Nephron (organoid): ENCODE measurements at regions not wholly inside any gene's neighbourhood (a gene's known extent, or its start where the extent isn't known, plus 50 kb on each side); places are given as distances from the start of the nearest gene placed in this dataset.

Source experiments
- H3K27ac Mint-ChIP-seq, 3 experiments: 2 replicates each; pipeline ENCODE4 v1.8.0; 2020; ENCODE audit warnings: mixed read lengths in 3 of 3, mild to moderate bottlenecking in 2 of 3, moderate library complexity in 1 of 3
- H3K27me3 Mint-ChIP-seq: 2 replicates; pipeline ENCODE4 v1.8.0; 2021; ENCODE audit warnings: low read depth, mild to moderate bottlenecking, moderate library complexity, mixed read lengths
- H3K36me3 Mint-ChIP-seq: 2 replicates; pipeline ENCODE4 v1.8.0; 2020; ENCODE audit warnings: low read depth, mixed read lengths
- H3K4me1 Mint-ChIP-seq: 2 replicates; pipeline ENCODE4 v1.8.0; 2020; ENCODE audit warnings: mixed read lengths
- H3K4me3 Mint-ChIP-seq, 3 experiments: 2 replicates each; pipeline ENCODE4 v1.8.0; 2020; ENCODE audit warnings: mild to moderate bottlenecking in 3 of 3, mixed read lengths in 3 of 3, moderate library complexity in 2 of 3
- H3K9me3 Mint-ChIP-seq: 2 replicates; pipeline ENCODE4 v1.8.0; 2020; ENCODE audit warnings: mixed read lengths
- TF ChIP-seq, protein P1 (sequence below), 3 experiments: fragments of 200-600 bp; sonication (generic); IDR thresholded peaks; one replicate each; pipeline ENCODE4 v1.5.0; 2021; ENCODE audit warnings: antibody characterized with exemption in 3 of 3; ENCODE audit not compliant: unreplicated experiment in 3 of 3

GRCh38 chr6:42507901-42508300 lies 55.9 kb upstream of the UBR2 start:
- Mint-ChIP-seq H3K4me3 (no peak overlapping the region), H3K4me1 (peaks cover 25% of the 10 kb centered on the region), H3K27ac (peak overlapping the region; percentile 63 to 88 (median 65))

DNA sequence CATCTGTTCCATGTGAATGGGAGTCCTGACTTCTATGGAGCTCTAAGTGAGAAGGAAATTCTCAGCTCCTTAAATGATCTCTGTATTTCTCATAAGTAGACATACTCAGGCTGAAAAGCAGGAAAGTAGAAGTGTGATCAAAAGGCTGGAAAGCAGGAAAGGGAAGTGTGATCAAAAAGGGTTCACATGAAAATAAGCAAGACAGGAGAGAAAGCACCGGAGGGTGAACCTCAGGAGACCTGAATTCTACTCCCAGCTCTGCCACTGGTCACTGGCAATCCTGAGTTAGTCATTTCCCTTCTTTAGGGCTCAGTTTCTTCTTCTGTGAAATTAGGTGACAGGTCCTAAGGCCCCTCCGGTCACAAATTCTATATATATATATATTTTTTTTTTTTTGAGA lies 55.5 kb upstream of the TRERF1 start:
- no peaks in the 10 kb centered on the region for H3K27me3 Mint-ChIP-seq
- H3K36me3 Mint-ChIP-seq: no peaks in the 10 kb centered on the region
- TF ChIP-seq, protein P1, sequence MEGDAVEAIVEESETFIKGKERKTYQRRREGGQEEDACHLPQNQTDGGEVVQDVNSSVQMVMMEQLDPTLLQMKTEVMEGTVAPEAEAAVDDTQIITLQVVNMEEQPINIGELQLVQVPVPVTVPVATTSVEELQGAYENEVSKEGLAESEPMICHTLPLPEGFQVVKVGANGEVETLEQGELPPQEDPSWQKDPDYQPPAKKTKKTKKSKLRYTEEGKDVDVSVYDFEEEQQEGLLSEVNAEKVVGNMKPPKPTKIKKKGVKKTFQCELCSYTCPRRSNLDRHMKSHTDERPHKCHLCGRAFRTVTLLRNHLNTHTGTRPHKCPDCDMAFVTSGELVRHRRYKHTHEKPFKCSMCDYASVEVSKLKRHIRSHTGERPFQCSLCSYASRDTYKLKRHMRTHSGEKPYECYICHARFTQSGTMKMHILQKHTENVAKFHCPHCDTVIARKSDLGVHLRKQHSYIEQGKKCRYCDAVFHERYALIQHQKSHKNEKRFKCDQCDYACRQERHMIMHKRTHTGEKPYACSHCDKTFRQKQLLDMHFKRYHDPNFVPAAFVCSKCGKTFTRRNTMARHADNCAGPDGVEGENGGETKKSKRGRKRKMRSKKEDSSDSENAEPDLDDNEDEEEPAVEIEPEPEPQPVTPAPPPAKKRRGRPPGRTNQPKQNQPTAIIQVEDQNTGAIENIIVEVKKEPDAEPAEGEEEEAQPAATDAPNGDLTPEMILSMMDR (IDR thresholded peaks at IDR 0.05; ENCODE audit: unreplicated experiment in 3 of 3): no peak
- peaks cover 4% of the 10 kb centered on the region for H3K9me3 Mint-ChIP-seq
- peak overlapping the region in 2 of 3 experiments; percentile 50 to 72 for H3K27ac Mint-ChIP-seq
- H3K4me3 Mint-ChIP-seq: no peak overlapping the region
- peaks cover 18% of the 10 kb centered on the region for H3K4me1 Mint-ChIP-seq

More at GRCh38 chr6:42507901-42508300, 55.9 kb upstream of the UBR2 start:
- H3K9me3 Mint-ChIP-seq: peaks cover 2% of the 10 kb centered on the region
- H3K36me3 Mint-ChIP-seq: no peaks in the 10 kb centered on the region
- TF ChIP-seq, protein P1 (IDR thresholded peaks at IDR 0.05; ENCODE audit: unreplicated experiment in 3 of 3): no peak
- H3K27me3 Mint-ChIP-seq: no peaks in the 10 kb centered on the region

GRCh38 chr6:42506070-42506469 lies 54.3 kb upstream of the TRERF1 start:
- H3K4me3 Mint-ChIP-seq: no peak overlapping the region
- TF ChIP-seq, protein P1 (IDR thresholded peaks at IDR 0.05; ENCODE audit: unreplicated experiment in 3 of 3): no peak
- H3K4me1 Mint-ChIP-seq: peaks cover 15% of the 10 kb centered on the region
- no peaks in the 10 kb centered on the region for H3K27me3 Mint-ChIP-seq
- H3K27ac Mint-ChIP-seq: no peak overlapping the region
- peaks cover 9% of the 10 kb centered on the region for H3K9me3 Mint-ChIP-seq
- H3K36me3 Mint-ChIP-seq: no peaks in the 10 kb centered on the region

DNA sequence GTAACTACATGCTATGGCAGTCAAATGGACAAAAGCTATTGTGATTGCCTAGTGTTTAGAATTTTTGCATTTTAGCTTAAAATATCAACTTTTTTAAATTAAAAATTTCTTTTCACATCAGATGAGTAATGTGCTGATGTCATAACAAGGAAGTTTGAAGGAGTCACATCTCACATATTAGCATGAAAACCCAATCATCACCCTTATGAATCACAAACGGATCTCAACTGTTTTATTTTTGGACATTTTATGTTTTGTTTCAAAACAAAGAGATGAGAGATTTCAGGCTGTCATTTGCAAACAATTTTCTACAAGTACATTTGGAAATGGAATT lies 53.6 kb upstream of the TRERF1 start:
- peaks cover 11% of the 10 kb centered on the region for H3K4me1 Mint-ChIP-seq
- no peaks in the 10 kb centered on the region for H3K36me3 Mint-ChIP-seq
- TF ChIP-seq, protein P1 (IDR thresholded peaks at IDR 0.05; ENCODE audit: unreplicated experiment in 3 of 3): no peak

GRCh38 chr6:42503894-42504293 lies 52.2 kb upstream of the TRERF1 start:
- TF ChIP-seq, protein P1 (IDR thresholded peaks at IDR 0.05; ENCODE audit: unreplicated experiment in 3 of 3): no peak
- peaks cover 12% of the 10 kb centered on the region for H3K9me3 Mint-ChIP-seq
- H3K27ac Mint-ChIP-seq: no peak overlapping the region
- no peaks in the 10 kb centered on the region for H3K27me3 Mint-ChIP-seq
- H3K36me3 Mint-ChIP-seq: no peaks in the 10 kb centered on the region
- H3K4me1 Mint-ChIP-seq: no peaks in the 10 kb centered on the region
- H3K4me3 Mint-ChIP-seq: no peak overlapping the region

More for the DNA sequence above, 53.6 kb upstream of the TRERF1 start:
- Mint-ChIP-seq H3K27me3 (no peaks in the 10 kb centered on the region), H3K27ac (no peak overlapping the region), H3K9me3 (peaks cover 9% of the 10 kb centered on the region), H3K4me3 (no peak overlapping the region)

DNA sequence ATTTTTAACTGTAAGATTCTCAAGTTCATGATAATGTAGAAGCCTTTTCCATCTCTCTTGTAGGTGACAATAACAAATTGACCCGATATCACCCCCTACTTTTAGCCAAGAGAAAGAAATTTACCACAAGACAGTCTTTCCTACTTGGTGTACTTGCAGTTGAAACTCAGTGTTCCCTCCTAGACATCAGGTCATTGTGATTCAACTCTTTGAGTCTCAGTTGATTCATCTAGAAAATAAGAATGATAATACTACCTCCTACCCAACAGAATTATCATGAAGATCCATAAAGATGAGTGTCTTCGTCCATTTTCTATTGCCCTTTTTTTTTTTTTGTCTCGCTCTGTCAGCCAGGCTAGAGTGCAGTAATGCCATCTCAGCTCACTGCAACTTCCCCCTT lies 51.3 kb upstream of the TRERF1 start:
- TF ChIP-seq, protein P1 (IDR thresholded peaks at IDR 0.05; ENCODE audit: unreplicated experiment in 3 of 3): no peak
- Mint-ChIP-seq H3K4me3 (no peak overlapping the region), H3K27ac (no peak overlapping the region), H3K9me3 (peaks cover 15% of the 10 kb centered on the region), H3K4me1 (no peaks in the 10 kb centered on the region), H3K27me3 (no peaks in the 10 kb centered on the region), H3K36me3 (no peaks in the 10 kb centered on the region)
